Tibial nerve (tissue), 4 donors: ENCODE measurements at regions not wholly inside any gene's neighbourhood (a gene's known extent, or its start where the extent isn't known, plus 50 kb on each side); places are given as distances from the start of the nearest gene placed in this dataset.

ENCODE experiments used
- DNase-seq, 2 donors: peaks; one replicate each; pipeline ENCODE4 v3.0.0-alpha.2; 2019; ENCODE audit warnings: low spot score in 2 of 2
- H3K27ac ChIP-seq, 4 donors: fragments of 200-600 bp; sonication (generic) in 3 of 4; one replicate each; pipeline ENCODE4 v1.5.1; 2017 to 2019; ENCODE audit warnings: mild to moderate bottlenecking in 1 of 4
- H3K27me3 ChIP-seq, 2 donors: fragments of 200-600 bp; sonication (generic) in 1 of 2; one replicate each; pipeline versions ENCODE4 v1.5.1 to v1.6.0; 2017 to 2019
- H3K36me3 ChIP-seq, 3 donors: fragments of 200-600 bp; sonication (generic); one replicate each; pipeline ENCODE4 v1.5.1; 2018 to 2019
- H3K4me1 ChIP-seq, 4 donors: fragments of 200-600 bp; sonication (generic) in 3 of 4; one replicate each; pipeline ENCODE4 v1.5.1; 2017 to 2019
- H3K4me3 ChIP-seq, 4 donors: fragments of 200-600 bp; sonication (generic) in 3 of 4; one replicate each; pipeline ENCODE4 v1.5.1; 2017 to 2019; ENCODE audit warnings: mild to moderate bottlenecking in 1 of 4, moderate library complexity in 1 of 4
- H3K9me3 ChIP-seq, 4 donors: fragments of 200-600 bp; sonication (generic) in 3 of 4; one replicate each; pipeline ENCODE4 v1.5.1; 2017 to 2019
- EP300 ChIP-seq, 2 donors: sonication (generic); formaldehyde crosslinking; IDR thresholded peaks; one replicate each; pipeline ENCODE4 v1.6.1; 2017; ENCODE audit warnings: antibody characterized with exemption in 2 of 2, mild to moderate bottlenecking in 1 of 2
- POLR2A ChIP-seq, 2 donors: fragments of 450-650 bp; IDR thresholded peaks; one replicate each; pipeline ENCODE4 v1.6.1; 2017; ENCODE audit warnings: antibody characterized with exemption in 2 of 2, mild to moderate bottlenecking in 2 of 2, moderate library complexity in 2 of 2
- WGBS, 2 donors: methylation state at CpG; one replicate each; pipeline ENCODE4 v1.1.5; 2018; 5-methylcytosine and 5-hydroxymethylcytosine counted together
- TF ChIP-seq, protein P1 (sequence below), 5 experiments: fragments of 200-600 bp in 3 of 5; fragments of 450-650 bp in 2 of 5; sonication (generic) in 3 of 5; IDR thresholded peaks; one replicate each; pipeline ENCODE4 v1.5.1; 2016 to 2019; ENCODE audit warnings: antibody characterized with exemption in 5 of 5, mild to moderate bottlenecking in 3 of 5, moderate library complexity in 2 of 5

DNA sequence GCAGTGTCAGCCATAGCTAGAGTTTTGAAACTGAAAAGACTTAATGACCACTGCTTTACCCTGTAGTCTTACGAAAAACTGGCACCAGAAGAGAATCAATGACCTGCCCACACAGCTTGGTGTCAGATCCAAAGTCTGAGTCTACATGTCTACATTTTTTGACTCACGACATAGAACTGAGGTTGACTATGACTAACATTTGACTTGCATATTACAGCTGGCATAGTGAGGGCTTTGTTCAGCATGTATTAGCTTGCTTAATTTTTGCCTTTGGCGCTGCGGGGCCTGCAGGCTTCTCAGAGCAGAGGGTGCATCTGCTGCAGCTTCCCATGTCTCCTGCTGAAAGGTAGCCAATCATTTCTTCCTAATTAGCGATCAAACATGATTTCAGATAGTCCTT, 167.0 kb downstream of the EBLN2 start:
- Histone ChIP-seq H3K9me3 (no peaks in the 10 kb centered on the region), H3K4me3 (no peak overlapping the region), H3K36me3 (no peaks in the 10 kb centered on the region), H3K27me3 (no peaks in the 10 kb centered on the region), H3K27ac (no peak overlapping the region), H3K4me1 (no peaks in the 10 kb centered on the region)
- DNase-seq: no peak
- 56 to 68% methylated on average over 5 of the region's 5 CpGs for WGBS, 2 donors
- no peak for TF ChIP-seq EP300 (IDR thresholded peaks at IDR 0.05)

DNA sequence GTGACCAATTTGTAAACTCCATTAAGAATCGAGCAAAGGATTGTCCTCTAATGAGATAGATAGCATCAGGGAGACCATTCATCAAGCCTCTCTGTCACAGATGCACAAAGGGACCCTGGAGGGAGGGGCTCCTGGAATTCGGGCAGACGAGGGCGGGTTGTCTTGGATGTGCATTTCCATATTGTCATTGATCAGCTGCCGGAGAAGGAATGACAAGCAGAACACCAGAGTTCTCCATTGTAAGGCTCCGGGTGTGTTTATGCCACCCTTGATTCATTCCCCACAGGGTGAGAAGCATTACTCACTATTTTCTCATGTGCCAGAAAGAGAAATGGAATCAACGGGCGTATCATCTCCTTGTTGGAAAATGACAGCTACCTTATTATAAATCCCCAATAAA, 167.5 kb downstream of the EBLN2 start:
- TF ChIP-seq POLR2A (IDR thresholded peaks at IDR 0.05): no peak
- TF ChIP-seq EP300 (IDR thresholded peaks at IDR 0.05): no peak
- TF ChIP-seq, protein P1, sequence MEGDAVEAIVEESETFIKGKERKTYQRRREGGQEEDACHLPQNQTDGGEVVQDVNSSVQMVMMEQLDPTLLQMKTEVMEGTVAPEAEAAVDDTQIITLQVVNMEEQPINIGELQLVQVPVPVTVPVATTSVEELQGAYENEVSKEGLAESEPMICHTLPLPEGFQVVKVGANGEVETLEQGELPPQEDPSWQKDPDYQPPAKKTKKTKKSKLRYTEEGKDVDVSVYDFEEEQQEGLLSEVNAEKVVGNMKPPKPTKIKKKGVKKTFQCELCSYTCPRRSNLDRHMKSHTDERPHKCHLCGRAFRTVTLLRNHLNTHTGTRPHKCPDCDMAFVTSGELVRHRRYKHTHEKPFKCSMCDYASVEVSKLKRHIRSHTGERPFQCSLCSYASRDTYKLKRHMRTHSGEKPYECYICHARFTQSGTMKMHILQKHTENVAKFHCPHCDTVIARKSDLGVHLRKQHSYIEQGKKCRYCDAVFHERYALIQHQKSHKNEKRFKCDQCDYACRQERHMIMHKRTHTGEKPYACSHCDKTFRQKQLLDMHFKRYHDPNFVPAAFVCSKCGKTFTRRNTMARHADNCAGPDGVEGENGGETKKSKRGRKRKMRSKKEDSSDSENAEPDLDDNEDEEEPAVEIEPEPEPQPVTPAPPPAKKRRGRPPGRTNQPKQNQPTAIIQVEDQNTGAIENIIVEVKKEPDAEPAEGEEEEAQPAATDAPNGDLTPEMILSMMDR (IDR thresholded peaks at IDR 0.05): no peak
- WGBS, 2 donors: 64 to 65% methylated on average over 8 of the region's 8 CpGs
- Histone ChIP-seq H3K4me3 (no peak overlapping the region), H3K4me1 (no peaks in the 10 kb centered on the region), H3K9me3 (no peaks in the 10 kb centered on the region), H3K27ac (no peak overlapping the region), H3K36me3 (no peaks in the 10 kb centered on the region), H3K27me3 (no peaks in the 10 kb centered on the region)
- DNase-seq: no peak

DNA sequence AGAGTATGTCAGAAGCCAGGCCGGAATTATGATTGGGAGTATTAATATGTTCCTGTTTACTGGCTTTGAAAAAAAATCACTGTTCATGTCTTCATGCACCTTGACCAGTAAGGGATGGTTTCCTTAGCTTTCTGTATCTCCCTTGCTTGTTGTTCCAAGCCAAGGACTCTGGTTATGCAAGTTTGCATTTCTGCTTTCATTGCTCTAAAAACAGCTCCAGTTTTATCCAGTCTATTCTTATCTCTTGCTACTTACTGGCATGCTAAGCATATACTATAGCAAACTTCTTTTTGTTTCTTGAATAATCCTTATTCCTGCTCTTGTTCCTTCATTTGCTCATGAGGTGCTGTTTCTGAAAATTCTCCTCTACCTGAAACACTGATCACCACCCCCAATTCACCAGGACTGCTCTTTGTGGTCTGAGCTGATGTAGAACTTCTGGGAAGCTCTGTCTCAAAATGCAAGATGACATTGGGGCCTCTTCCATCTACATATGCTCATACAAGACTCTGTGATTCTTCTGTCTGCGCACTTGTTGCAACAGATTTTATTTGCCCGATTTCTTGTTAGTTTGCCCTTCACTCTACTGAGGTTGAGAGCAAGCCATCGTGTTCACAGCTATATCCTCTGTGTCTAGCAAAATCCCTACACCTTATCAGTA, 173.0 kb downstream of the EBLN2 start:
- Histone ChIP-seq H3K4me3 (no peak overlapping the region), H3K4me1 (peaks cover 0 to 8% (median 3%) of the 10 kb centered on the region in 4 donors), H3K9me3 (no peaks in the 10 kb centered on the region), H3K27me3 (no peaks in the 10 kb centered on the region), H3K36me3 (no peaks in the 10 kb centered on the region), H3K27ac (no peak overlapping the region)
- WGBS, 2 donors: 86 to 93% methylated on average over 4 of the region's 4 CpGs
- TF ChIP-seq, protein P1 (IDR thresholded peaks at IDR 0.05): no peak
- TF ChIP-seq EP300 (IDR thresholded peaks at IDR 0.05): no peak
- TF ChIP-seq POLR2A (IDR thresholded peaks at IDR 0.05): no peak
- DNase-seq: no peak

DNA sequence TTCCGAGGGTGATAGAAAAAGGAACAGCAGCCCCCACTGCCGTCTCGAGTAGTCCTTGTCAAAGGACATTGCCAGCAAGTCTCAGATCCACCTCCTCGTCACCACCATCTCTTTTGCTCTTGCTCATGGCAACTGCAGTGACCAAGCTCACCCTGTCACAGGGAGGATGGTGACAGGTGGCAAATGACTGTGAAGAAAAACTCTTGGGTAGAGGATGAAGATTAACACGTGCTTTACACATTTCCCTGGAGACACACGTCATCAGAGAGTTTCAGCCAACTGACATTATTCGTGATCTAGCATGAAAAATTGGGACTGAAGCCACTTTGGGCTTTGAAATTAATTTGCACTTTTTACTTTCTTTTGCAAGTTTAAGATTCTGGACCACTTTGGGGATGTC, 174.3 kb downstream of the EBLN2 start:
- Histone ChIP-seq H3K27me3 (no peaks in the 10 kb centered on the region), H3K4me1 (peaks cover 0 to 8% (median 3%) of the 10 kb centered on the region in 4 donors), H3K27ac (no peak overlapping the region), H3K9me3 (no peaks in the 10 kb centered on the region), H3K4me3 (no peak overlapping the region), H3K36me3 (no peaks in the 10 kb centered on the region)
- no peak for TF ChIP-seq EP300 (IDR thresholded peaks at IDR 0.05)
- TF ChIP-seq, protein P1 (IDR thresholded peaks at IDR 0.05): no peak
- TF ChIP-seq POLR2A (IDR thresholded peaks at IDR 0.05): no peak
- WGBS, 2 donors: 50 to 58% methylated on average over 7 of the region's 7 CpGs
- DNase-seq: no peak

DNA sequence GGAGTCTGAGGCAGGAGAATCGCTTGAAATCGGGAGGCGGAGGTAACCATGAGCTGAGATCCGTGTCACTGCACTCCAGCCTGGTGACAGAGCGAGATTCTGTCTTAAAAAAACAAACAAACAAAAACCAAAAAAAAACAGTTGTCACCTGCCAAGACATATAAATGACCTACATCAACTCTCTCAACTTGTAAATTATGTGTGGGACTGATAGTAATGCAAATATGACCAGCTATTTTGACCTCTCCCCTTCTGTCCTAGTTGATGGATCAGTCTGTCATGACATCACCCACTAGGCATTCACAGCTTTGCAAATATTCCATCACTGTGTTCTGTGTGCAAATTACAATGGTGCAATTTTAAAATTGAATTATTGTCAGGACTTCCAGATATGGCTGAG, 175.4 kb downstream of the EBLN2 start:
- H3K36me3 ChIP-seq: no peaks in the 10 kb centered on the region
- no peaks in the 10 kb centered on the region for H3K9me3 ChIP-seq
- no peak for DNase-seq
- H3K4me1 ChIP-seq: peaks cover 0 to 8% (median 3%) of the 10 kb centered on the region in 4 donors
- WGBS, 2 donors: 73 to 86% methylated on average over 5 of the region's 5 CpGs
- TF ChIP-seq EP300 (IDR thresholded peaks at IDR 0.05) (peak in 1 of 2 donors; percentile 29), POLR2A (IDR thresholded peaks at IDR 0.05) (no peak)
- H3K4me3 ChIP-seq: no peak overlapping the region
- no peaks in the 10 kb centered on the region for H3K27me3 ChIP-seq
- H3K27ac ChIP-seq: no peak overlapping the region

DNA sequence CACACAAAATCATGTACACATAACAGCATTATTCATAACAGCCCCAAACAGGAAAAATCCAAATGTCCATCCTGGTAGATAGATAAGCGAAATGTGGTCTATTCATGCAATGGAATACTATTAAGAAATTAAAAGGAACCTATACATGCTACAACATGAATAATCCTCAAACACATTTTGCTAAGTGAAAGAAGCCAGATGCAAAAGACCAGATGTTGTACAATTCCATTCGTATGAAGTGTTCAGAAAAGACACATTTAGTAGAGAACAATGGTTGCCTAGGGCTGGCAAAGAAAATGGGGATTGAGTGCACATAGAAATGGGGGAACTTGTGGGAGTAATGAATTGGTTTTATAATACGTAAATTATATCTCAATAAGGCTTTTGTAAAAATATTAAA, 182.3 kb downstream of the EBLN2 start:
- Histone ChIP-seq H3K9me3 (peaks cover 0 to 3% (median 0%) of the 10 kb centered on the region in 4 donors), H3K4me1 (no peaks in the 10 kb centered on the region), H3K4me3 (no peak overlapping the region), H3K27me3 (no peaks in the 10 kb centered on the region), H3K36me3 (no peaks in the 10 kb centered on the region), H3K27ac (no peak overlapping the region)
- DNase-seq: no peak
- TF ChIP-seq, protein P1 (IDR thresholded peaks at IDR 0.05): no peak
- TF ChIP-seq POLR2A (IDR thresholded peaks at IDR 0.05) (no peak), EP300 (IDR thresholded peaks at IDR 0.05) (no peak)
- WGBS, 2 donors: 79 to 83% methylated on average over 3 of the region's 3 CpGs
